HG03442 (cell line): ENCODE measurements at regions not wholly inside any gene's neighbourhood (a gene's known extent, or its start where the extent isn't known, plus 50 kb on each side); places are given as distances from the start of the nearest gene placed in this dataset.
A peak's percentile ranks its signal among the peaks of the same experiment; 100 is the strongest.
"Not testable (repeated sequence)": the region's sequence is repeated elsewhere in the genome, so short reads cannot be mapped to it uniquely, and the experiment has no call there.

Source experiments
- ATAC-seq: cut with Tn5 transposase; IDR thresholded peaks from one replicate; pipeline ENCODE4 v1.9.1; 2021; ENCODE audit warnings: mild to moderate bottlenecking, moderate library complexity; ENCODE audit not compliant: unreplicated experiment

- not testable (repeated sequence) for ATAC-seq
These were observed 64.5 kb downstream of the SLC30A10 start for GRCh38 chr1:219863816-219864215.

- ATAC-seq: no peak
These were observed 66.0 kb downstream of the SLC30A10 start for GRCh38 chr1:219862366-219862765.

- ATAC-seq: no peak
These were observed 69.4 kb downstream of the SLC30A10 start for GRCh38 chr1:219858980-219859379.

- no peak for ATAC-seq
These were observed 81.0 kb downstream of the SLC30A10 start for GRCh38 chr1:219847215-219847855.

- ATAC-seq: not testable (repeated sequence)
These were observed 88.8 kb downstream of the SLC30A10 start for GRCh38 chr1:219839595-219839994.

- ATAC-seq: no peak
These were observed 90.4 kb downstream of the SLC30A10 start for GRCh38 chr1:219837994-219838294.

GRCh38 chr1:219837274-219837993 is 90.9 kb downstream of the SLC30A10 start:
- ATAC-seq: peak; percentile 46

GRCh38 chr1:219834314-219834917 is 93.9 kb downstream of the SLC30A10 start:
- ATAC-seq: no peak

- ATAC-seq: no peak
These were observed 95.0 kb downstream of the SLC30A10 start for GRCh38 chr1:219833214-219833815.

- ATAC-seq: no peak
These were observed 102.1 kb downstream of the SLC30A10 start for GRCh38 chr1:219826290-219826689.

- ATAC-seq: no peak
These were observed 103.0 kb downstream of the SLC30A10 start for GRCh38 chr1:219825355-219825754.

GRCh38 chr1:219824338-219824737 is 104.0 kb downstream of the SLC30A10 start:
- ATAC-seq: no peak

GRCh38 chr1:219820551-219820950 is 107.8 kb downstream of the SLC30A10 start:
- no peak for ATAC-seq

GRCh38 chr1:219817914-219818313 is 110.4 kb downstream of the SLC30A10 start:
- no peak for ATAC-seq

- no peak for ATAC-seq
These were observed 115.1 kb downstream of the SLC30A10 start for GRCh38 chr1:219813294-219813693.

GRCh38 chr1:219812491-219813203 is 115.7 kb downstream of the SLC30A10 start:
- peak; percentile 94 for ATAC-seq

GRCh38 chr1:219812086-219812485 is 116.3 kb downstream of the SLC30A10 start:
- ATAC-seq: no peak

- no peak for ATAC-seq
These were observed 117.9 kb downstream of the SLC30A10 start for GRCh38 chr1:219810451-219810850.

- ATAC-seq: no peak
These were observed 119.6 kb downstream of the SLC30A10 start for GRCh38 chr1:219808790-219809189.

- ATAC-seq: no peak
These were observed 121.7 kb downstream of the SLC30A10 start for GRCh38 chr1:219806642-219807041.

- ATAC-seq: no peak
These were observed 122.3 kb downstream of the SLC30A10 start for GRCh38 chr1:219806020-219806419.
